Activated CD8-positive, alpha-beta memory T cell treated with anti-CD3 and anti-CD28 coated beads, Interleukin-2, amount 10 ng/mL, durations not matched to agents 7 days and 5 days (primary cell): ENCODE measurements at regions not wholly inside any gene's neighbourhood (a gene's known extent, or its start where the extent isn't known, plus 50 kb on each side); places are given as distances from the start of the nearest gene placed in this dataset.
"Not testable (repeated sequence)": the region's sequence is repeated elsewhere in the genome, so short reads cannot be mapped to it uniquely, and the experiment has no call there.

Experiments used
- ATAC-seq: fragments of 150-1000 bp; cut with Tn5 transposase; one replicate; pipeline ENCODE4 v1.10.0; 2021; ENCODE audit warnings: moderate library complexity
- CTCF ChIA-PET: fragments of 350-600 bp; sonication (Branson Sonifier 250); formaldehyde crosslinking; loops from one replicate; lab custom pipeline; 2021; ENCODE audit warnings: antibody characterized with exemption; lab: Charles Lee
- DNase-seq: peaks from one replicate; pipeline ENCODE4 v3.0.0-alpha.2; 2020
- H3K27ac Mint-ChIP-seq: one replicate; pipeline ENCODE4 v1.8.0; 2021; ENCODE audit warnings: mild to moderate bottlenecking, mixed read lengths
- H3K27me3 Mint-ChIP-seq: one replicate; pipeline ENCODE4 v1.8.0; 2021; ENCODE audit warnings: mixed read lengths
- H3K36me3 Mint-ChIP-seq: one replicate; pipeline ENCODE4 v1.8.0; 2021; ENCODE audit warnings: mild to moderate bottlenecking, mixed read lengths
- H3K4me1 Mint-ChIP-seq: one replicate; pipeline ENCODE4 v1.8.0; 2021; ENCODE audit warnings: mixed read lengths
- H3K4me3 Mint-ChIP-seq: one replicate; pipeline ENCODE4 v1.8.0; 2021; ENCODE audit warnings: mild to moderate bottlenecking, moderate library complexity, mixed read lengths
- H3K9me3 Mint-ChIP-seq: one replicate; pipeline ENCODE4 v1.8.0; 2022; ENCODE audit warnings: low read depth, mixed read lengths

DNA sequence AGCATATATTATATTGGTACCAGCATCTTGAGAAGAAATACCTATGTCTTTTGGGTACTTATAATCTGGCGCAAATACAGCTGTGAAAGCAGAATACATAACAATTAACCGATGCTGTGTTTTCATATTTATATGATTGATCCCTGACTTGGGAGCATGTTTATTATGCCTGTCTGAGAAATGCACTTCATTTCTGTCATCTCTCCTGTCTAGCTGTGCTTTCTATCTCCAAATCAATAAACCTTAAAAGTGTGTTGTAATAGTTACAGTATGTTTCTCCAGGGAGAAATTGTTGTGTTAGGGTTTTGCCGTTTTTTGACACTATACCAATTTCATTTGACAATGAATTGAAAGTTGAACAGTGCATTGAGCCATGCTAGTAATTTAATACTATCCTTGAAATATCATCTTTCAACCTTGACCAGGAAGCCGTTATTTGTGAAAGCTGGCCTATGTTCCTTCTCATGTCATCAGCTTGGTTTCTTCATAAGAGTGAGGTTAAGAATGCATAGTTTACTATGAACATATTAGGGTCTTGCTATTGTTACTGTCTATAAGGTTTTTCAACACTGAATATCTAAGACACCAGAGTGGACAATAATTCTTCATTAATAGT is 206.2 kb upstream of the PCDH18 start:
- no peak for ATAC-seq
- Mint-ChIP-seq H3K9me3 (peaks cover 5% of the 10 kb centered on the region), H3K27me3 (no peaks in the 10 kb centered on the region), H3K27ac (no peak overlapping the region), H3K36me3 (no peaks in the 10 kb centered on the region), H3K4me3 (no peak overlapping the region), H3K4me1 (no peaks in the 10 kb centered on the region)
- no peak for DNase-seq
- CTCF ChIA-PET = no interaction called here

DNA sequence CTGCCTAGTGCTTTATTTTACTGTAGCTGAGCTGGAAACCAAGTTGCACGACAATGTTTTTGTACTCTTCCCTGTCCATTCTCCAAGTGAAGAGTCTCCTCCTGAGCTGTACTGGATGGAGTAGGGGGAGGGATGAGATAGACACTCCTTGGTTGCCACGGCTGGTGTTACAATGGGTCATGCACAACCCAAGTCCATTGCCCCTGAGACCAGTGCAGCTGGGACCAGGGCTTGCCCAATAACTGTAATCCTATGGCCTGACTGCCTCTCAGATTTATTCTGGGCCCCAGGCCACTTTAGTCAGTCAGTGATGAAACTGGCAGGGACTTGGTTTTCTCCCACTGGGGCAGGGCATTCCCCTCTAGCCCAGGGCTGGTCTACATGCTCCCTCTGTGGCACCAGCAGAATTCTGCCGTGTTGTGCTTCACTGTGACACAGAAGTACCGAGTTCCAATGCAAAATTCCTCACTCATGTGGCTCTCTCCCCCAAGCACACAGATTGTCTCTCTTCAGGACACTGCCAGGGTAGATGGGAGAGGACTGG is 203.3 kb upstream of the PCDH18 start:
- no peak overlapping the region for H3K27ac Mint-ChIP-seq
- H3K27me3 Mint-ChIP-seq = no peaks in the 10 kb centered on the region

DNA sequence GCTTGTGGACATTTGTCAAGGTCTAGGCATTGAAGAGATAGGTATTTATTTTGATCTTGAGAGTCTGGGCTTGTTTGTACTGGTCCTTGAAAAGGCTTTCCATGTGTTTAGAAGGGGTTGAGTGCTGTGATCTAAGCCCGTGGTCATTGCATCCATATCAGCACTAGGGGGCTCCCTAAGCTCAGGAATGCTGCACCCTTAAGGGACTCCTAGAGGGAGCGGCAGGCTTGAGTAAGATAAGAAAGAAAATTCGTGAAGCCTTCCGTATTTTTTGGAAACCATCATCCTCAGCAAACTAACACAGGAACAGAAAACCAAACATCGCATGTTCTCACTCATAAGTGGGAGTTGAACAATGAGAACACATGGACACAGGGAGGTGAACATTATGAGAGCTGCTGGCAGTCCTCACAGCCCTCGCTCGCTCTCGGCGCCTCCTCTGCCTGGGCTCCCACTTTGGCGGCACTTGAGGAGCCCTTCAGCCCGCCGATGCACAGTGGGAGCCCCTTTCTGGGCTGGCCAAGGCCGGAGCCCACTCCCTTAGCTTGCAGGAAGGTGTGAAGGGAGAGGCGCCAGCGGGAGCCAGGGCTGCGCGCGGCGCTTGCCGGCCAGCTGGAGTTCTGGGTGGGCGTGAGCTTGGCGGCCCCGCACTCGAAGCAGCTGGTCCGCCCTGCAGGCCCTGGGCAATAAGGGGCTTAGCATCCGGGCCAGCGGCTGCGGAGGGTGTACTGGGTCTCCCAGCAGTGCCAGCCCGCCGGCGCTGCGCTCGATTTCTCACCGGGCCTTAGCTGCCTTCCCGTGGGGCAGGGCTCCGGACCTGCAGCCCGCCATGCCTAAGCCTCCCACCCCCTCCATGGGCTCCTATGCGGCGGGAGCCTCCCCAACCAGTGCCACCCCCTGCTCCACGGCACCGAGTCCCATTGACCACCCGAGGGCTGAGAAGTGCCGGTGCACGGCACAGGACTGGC is 201.2 kb upstream of the PCDH18 start:
- H3K4me3 Mint-ChIP-seq, H3K36me3 Mint-ChIP-seq, ATAC-seq, H3K27me3 Mint-ChIP-seq, H3K4me1 Mint-ChIP-seq, H3K9me3 Mint-ChIP-seq, CTCF ChIA-PET, DNase-seq, H3K27ac Mint-ChIP-seq: not testable (repeated sequence)

More for the DNA sequence above, 203.3 kb upstream of the PCDH18 start:
- Mint-ChIP-seq H3K4me3 (no peak overlapping the region), H3K4me1 (no peaks in the 10 kb centered on the region), H3K36me3 (no peaks in the 10 kb centered on the region), H3K9me3 (peaks cover 5% of the 10 kb centered on the region)
- no peak for ATAC-seq
- DNase-seq = no peak
- CTCF ChIA-PET = no interaction called here

DNA sequence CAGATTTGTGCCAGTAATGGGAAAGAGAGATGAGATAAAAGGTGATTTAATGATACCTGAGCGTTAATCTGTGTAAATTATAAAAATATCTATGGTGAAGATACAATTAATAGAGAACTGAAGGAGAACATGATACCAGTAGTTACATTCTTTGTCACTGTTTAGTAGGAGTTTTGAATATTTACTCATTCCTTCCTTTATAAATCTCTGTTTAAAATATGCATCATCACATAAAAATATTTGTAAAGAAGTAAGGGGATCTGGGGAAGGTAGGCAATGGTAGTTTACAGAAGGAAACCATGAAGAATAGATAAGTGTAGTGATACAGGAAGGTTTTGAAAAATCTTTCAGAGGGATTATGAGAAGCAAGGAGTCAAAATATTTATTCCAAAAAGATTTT is 190.6 kb upstream of the PCDH18 start:
- CTCF ChIA-PET = no interaction called here
- ATAC-seq = no peak
- Mint-ChIP-seq H3K9me3 (no peaks in the 10 kb centered on the region), H3K27ac (no peak overlapping the region), H3K36me3 (no peaks in the 10 kb centered on the region), H3K4me3 (no peak overlapping the region), H3K4me1 (no peaks in the 10 kb centered on the region), H3K27me3 (no peaks in the 10 kb centered on the region)
- no peak for DNase-seq

DNA sequence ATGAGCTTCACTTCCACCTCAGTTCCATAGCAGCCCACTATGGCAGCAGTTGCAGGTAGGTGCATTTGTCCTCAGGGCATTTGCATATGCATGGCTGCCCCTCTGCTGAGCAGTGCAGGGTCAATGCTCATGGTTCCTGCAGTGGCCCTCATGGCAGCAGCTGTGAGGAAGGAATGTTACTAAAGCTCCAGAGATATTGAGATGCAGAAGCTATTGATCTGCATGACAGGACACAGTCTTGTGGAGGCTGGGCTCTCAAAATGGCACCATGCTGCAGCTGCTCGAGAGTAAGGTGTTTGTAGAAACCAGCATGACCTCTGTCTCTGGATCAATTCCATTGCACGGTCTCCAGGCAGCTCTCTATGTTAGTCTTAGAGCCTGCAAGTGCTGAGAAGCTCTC is 179.2 kb upstream of the PCDH18 start:
- H3K27me3 Mint-ChIP-seq = no peaks in the 10 kb centered on the region
- no peaks in the 10 kb centered on the region for H3K36me3 Mint-ChIP-seq
- CTCF ChIA-PET = no interaction called here
- ATAC-seq (no peak), DNase-seq (no peak)
- peaks cover 1% of the 10 kb centered on the region for H3K9me3 Mint-ChIP-seq
- H3K27ac Mint-ChIP-seq = no peak overlapping the region
- no peaks in the 10 kb centered on the region for H3K4me1 Mint-ChIP-seq
- H3K4me3 Mint-ChIP-seq = no peak overlapping the region

DNA sequence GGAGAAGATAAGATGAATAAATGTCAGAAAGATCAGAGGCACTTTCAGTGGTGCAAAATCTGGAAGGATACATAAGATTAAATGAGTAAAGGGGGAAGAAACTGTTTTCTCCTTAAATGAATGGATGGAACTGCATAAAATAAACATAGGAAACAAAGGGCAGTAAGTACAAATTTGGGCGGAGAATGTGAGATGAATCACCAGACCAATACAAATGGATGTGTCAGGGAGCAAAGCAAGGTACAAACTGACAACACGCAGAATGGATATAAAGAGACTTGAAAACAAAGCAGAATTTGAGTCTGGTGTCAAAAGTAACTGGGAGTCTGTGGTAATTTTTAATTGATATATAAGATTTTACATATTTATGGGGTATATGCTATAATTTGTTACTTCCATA is 175.3 kb upstream of the PCDH18 start:
- DNase-seq (no peak), ATAC-seq (no peak)
- H3K36me3 Mint-ChIP-seq = no peaks in the 10 kb centered on the region
- no peaks in the 10 kb centered on the region for H3K27me3 Mint-ChIP-seq
- no peaks in the 10 kb centered on the region for H3K4me1 Mint-ChIP-seq
- CTCF ChIA-PET = no interaction called here
- no peaks in the 10 kb centered on the region for H3K9me3 Mint-ChIP-seq
- no peak overlapping the region for H3K27ac Mint-ChIP-seq
- H3K4me3 Mint-ChIP-seq = no peak overlapping the region

DNA sequence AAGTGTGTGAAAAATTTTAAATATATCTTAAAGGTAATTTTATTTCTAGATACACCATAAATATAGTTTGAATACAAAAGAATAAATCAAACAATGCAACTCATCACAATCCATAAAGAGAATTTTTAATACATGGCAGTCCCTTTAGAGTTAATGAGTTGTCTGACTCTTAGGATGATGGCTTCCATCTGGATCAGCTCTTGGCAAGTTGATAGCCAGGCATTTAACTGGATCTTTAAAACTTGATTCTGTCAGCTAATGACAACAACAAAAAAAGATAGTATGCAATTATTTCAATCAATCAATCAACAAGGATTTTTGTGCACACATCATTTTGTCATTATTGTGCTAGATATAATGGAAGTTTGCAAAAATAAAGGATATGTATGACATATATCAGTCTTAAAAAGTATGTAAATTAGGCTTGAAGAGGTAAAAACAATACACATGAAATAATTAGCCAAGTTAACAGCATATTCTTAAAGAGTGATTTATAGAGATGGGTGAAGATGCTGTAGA is 174.9 kb upstream of the PCDH18 start:
- Mint-ChIP-seq H3K36me3 (no peaks in the 10 kb centered on the region), H3K9me3 (no peaks in the 10 kb centered on the region), H3K4me3 (no peak overlapping the region), H3K27me3 (no peaks in the 10 kb centered on the region), H3K27ac (no peak overlapping the region), H3K4me1 (no peaks in the 10 kb centered on the region)
- ATAC-seq (no peak), DNase-seq (no peak)
- CTCF ChIA-PET = no interaction called here

DNA sequence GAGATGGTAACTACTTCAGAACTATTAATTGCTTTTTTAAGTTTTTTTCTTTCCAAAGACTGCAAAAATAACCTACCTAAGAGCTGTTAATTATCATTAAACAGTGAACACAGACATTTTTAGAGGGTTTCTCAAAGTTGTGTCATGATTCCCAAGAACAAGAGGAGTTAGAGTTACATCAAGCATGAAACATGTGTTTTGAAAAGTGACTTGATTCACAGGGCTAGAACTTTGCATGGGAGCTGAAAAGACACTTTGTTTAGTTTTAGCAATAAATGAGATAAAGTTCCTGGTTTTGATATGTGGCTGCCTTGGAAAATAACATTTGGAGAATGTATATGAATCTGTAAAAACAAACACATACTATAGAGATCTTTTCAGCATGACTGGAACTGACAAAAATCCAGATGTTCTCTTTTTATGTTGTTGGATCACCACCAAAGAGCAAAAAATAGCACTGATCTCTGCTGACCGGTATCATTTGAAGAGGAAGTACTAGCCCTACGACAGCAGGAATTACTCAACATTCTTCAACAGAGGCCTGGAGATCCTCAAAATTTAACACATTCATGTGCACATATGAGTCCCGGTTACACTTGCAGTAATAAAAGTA is 173.0 kb upstream of the PCDH18 start:
- CTCF ChIA-PET = no interaction called here
- no peak overlapping the region for H3K27ac Mint-ChIP-seq

DNA sequence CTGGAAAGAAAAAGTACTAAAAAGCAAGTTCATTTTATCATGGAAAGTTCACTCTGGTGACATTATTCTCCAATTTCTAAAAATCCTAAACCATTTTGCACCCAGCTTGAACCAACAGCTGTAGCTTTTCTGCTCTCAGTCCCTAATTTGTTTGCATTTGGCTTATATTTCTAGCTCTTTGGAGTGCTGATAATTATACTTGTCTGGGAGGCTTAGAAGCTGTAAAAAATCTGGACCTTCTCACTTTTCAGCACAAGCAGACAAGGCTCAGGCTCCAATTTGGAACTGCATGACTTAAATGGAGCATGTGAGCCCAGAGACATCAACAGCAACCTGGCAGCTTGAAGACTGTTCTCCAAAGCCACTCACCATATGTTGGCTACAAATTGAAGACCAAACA is 170.9 kb upstream of the PCDH18 start:
- CTCF ChIA-PET = no interaction called here
- H3K36me3 Mint-ChIP-seq = no peaks in the 10 kb centered on the region
- H3K9me3 Mint-ChIP-seq = peaks cover 2% of the 10 kb centered on the region
- H3K27ac Mint-ChIP-seq = no peak overlapping the region
- DNase-seq = no peak
- no peak overlapping the region for H3K4me3 Mint-ChIP-seq
- H3K4me1 Mint-ChIP-seq = no peaks in the 10 kb centered on the region
- ATAC-seq = no peak
- H3K27me3 Mint-ChIP-seq = no peaks in the 10 kb centered on the region

More for the DNA sequence above, 173.0 kb upstream of the PCDH18 start:
- H3K27me3 Mint-ChIP-seq = no peaks in the 10 kb centered on the region
- no peaks in the 10 kb centered on the region for H3K4me1 Mint-ChIP-seq
- H3K36me3 Mint-ChIP-seq = no peaks in the 10 kb centered on the region
- DNase-seq (no peak), ATAC-seq (no peak)
- H3K4me3 Mint-ChIP-seq = no peak overlapping the region
- H3K9me3 Mint-ChIP-seq = peaks cover 2% of the 10 kb centered on the region

DNA sequence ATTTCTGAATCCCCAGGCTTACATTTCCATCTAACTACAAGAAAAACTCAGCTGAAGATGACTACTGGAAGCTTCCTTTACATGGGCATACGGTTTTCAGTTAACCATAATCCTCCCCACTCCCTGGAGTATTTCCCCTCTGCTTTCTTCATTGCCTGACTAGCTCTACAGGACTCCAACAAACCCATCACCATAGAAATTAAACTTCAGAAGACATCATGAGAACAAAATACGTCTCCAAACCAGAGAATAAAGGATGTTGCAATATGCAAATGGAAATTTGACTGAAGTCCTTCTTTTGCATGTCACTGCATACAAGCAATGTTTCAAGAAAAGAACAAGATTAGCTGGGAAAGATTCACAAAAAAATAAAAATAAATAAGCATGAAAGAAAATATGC is 170.2 kb upstream of the PCDH18 start:
- Mint-ChIP-seq H3K27me3 (no peaks in the 10 kb centered on the region), H3K9me3 (peaks cover 2% of the 10 kb centered on the region), H3K27ac (no peak overlapping the region), H3K4me1 (no peaks in the 10 kb centered on the region), H3K4me3 (no peak overlapping the region), H3K36me3 (no peaks in the 10 kb centered on the region)
- DNase-seq = no peak
- CTCF ChIA-PET = no interaction called here
- no peak for ATAC-seq

DNA sequence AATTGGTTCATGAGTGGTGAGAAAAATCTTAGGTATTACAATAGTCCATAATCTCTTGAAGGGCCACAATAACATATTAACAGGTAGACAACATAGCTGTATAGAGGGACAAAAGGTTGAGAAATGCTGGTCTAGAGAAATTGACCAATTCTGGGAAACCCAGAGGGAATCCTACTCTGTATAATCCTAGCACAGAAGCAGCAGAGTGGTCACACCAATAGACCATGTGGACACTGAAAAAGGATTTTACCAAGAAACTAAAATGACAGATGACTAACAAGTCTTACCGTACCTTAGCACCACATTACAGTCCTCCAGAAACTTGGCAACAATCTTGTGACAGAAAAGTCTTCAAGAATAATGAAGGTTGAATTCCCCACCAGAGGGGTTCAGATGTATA is 169.1 kb upstream of the PCDH18 start:
- Mint-ChIP-seq H3K36me3 (no peaks in the 10 kb centered on the region), H3K4me1 (no peaks in the 10 kb centered on the region), H3K9me3 (peaks cover 2% of the 10 kb centered on the region), H3K4me3 (no peak overlapping the region), H3K27ac (no peak overlapping the region), H3K27me3 (no peaks in the 10 kb centered on the region)
- ATAC-seq (no peak), DNase-seq (no peak)
- CTCF ChIA-PET = no interaction called here

DNA sequence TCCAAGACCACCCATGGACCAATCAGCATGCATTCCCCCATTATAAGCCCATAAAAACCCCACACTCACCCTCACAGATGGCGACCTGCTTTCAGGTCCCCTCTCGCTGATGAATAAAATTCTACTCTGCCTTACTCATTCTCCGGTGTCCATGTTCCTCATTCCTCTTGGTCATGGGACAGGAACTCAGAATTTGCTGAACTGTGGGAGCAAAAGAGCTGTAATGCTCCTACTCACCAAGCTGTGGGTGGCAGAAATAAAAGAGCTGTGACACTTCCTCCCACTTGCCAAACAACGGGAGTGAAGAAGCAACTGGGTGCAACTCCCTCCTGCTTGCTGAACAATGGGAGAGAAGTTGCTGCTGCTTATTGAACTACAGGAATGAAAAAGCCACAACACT is 168.5 kb upstream of the PCDH18 start:
- no peak overlapping the region for H3K27ac Mint-ChIP-seq
- DNase-seq = no peak
- H3K27me3 Mint-ChIP-seq = no peaks in the 10 kb centered on the region
- H3K4me3 Mint-ChIP-seq = no peak overlapping the region
- H3K36me3 Mint-ChIP-seq = no peaks in the 10 kb centered on the region
- no peaks in the 10 kb centered on the region for H3K4me1 Mint-ChIP-seq
- no peak for ATAC-seq
- CTCF ChIA-PET = no interaction called here
- peaks cover 2% of the 10 kb centered on the region for H3K9me3 Mint-ChIP-seq

DNA sequence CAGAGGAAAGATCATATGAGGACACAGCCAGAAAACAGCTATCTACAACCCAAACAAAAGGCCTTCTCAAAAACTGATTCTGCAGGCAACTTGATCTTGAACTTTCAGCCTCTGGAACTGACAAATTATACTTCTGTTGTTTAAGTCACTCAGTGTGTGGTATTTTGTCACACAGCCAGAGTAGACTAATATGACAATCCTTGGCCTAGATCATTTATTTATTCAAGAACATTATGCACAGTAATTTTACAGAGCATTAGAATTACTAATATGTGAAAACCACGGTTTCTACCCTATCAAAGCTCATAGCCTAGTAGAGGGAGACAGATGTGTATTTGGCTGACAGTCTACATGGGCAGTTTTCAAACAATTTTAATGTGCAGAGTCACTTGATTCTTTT is 167.8 kb upstream of the PCDH18 start:
- H3K27me3 Mint-ChIP-seq = no peaks in the 10 kb centered on the region
- no peak overlapping the region for H3K4me3 Mint-ChIP-seq
- DNase-seq (no peak), ATAC-seq (no peak)
- CTCF ChIA-PET = no interaction called here
- H3K4me1 Mint-ChIP-seq = no peaks in the 10 kb centered on the region
- H3K36me3 Mint-ChIP-seq = no peaks in the 10 kb centered on the region
- H3K27ac Mint-ChIP-seq = no peak overlapping the region
- peaks cover 5% of the 10 kb centered on the region for H3K9me3 Mint-ChIP-seq
